Psoas muscle (tissue), 7 donors: ENCODE measurements at regions not wholly inside any gene's neighbourhood (a gene's known extent, or its start where the extent isn't known, plus 50 kb on each side); places are given as distances from the start of the nearest gene placed in this dataset.

Source experiments
- ATAC-seq, 4 donors: fragments of 200-7000 bp; cut with Tn5 transposase; one replicate each; pipeline ENCODE4 v1.9.1; 2020; ENCODE audit warnings: moderate library complexity in 3 of 4, mild to moderate bottlenecking in 2 of 4
- DNase-seq, 2 donors: peaks; one replicate each; pipeline ENCODE4 v3.0.0-alpha.2; 2020
- H3K27ac ChIP-seq: fragments of 200-600 bp; one replicate; pipeline ENCODE4 v1.8.0; 2022
- H3K27me3 ChIP-seq, 3 donors: fragments of 200-600 bp in 1 of 3; one replicate each; pipeline versions ENCODE4 v1.6.1 to v1.8.0; 2013 to 2022; ENCODE audit warnings: low read length in 2 of 3, mild to moderate bottlenecking in 2 of 3, moderate library complexity in 1 of 3; ENCODE audit not compliant: insufficient read depth in 3 of 3
- H3K36me3 ChIP-seq, 2 donors: fragments of 200-600 bp in 1 of 2; one replicate each; pipeline versions ENCODE4 v1.6.1 to v1.8.0; 2013 to 2022; ENCODE audit warnings: low read depth in 1 of 2, mild to moderate bottlenecking in 1 of 2, moderate library complexity in 1 of 2; ENCODE audit not compliant: insufficient read depth in 1 of 2
- H3K4me1 ChIP-seq: fragments of 200-600 bp; one replicate; pipeline ENCODE4 v1.8.0; 2022
- H3K4me3 ChIP-seq: fragments of 200-600 bp; one replicate; pipeline ENCODE4 v1.8.0; 2022; ENCODE audit warnings: mild to moderate bottlenecking
- H3K9me3 ChIP-seq: fragments of 200-600 bp; one replicate; pipeline ENCODE4 v1.8.0; 2022
- WGBS, 3 donors: extraction: QIAGEN DNeasy Blood & Tissue Kit; methylation state at CpG; one replicate each; pipeline versions ENCODE4 v1.1.6 to v1.1.7; 2013; 5-methylcytosine and 5-hydroxymethylcytosine counted together
- intact Hi-C, 2 donors: fragments of 100-400 bp; cut with DNase I; formaldehyde crosslinking; loops; one replicate each; pipeline versions ENCODE4 v1.11.0 to v1.14.2; 2022
- TF ChIP-seq, protein P1 (sequence below): fragments of 200-600 bp; IDR thresholded peaks from one replicate; pipeline ENCODE4 v1.8.0; 2022; ENCODE audit warnings: antibody characterized with exemption
- donor health status: healthy with polysubstance abuse.
- donor health status: DM: no; HTN: no; CAD: no; lungs with moderate emphysema.
- donor health status: Bipolar disorder and iron deficiency.
- donor health status: healthy.
- donor health status: DM: yes; HTN: yes; CAD: no.
- donor health status: DM: no; HTN: no; CAD: no.
- donor health status: DM: yes; HTN: yes; CAD: no.

DNA sequence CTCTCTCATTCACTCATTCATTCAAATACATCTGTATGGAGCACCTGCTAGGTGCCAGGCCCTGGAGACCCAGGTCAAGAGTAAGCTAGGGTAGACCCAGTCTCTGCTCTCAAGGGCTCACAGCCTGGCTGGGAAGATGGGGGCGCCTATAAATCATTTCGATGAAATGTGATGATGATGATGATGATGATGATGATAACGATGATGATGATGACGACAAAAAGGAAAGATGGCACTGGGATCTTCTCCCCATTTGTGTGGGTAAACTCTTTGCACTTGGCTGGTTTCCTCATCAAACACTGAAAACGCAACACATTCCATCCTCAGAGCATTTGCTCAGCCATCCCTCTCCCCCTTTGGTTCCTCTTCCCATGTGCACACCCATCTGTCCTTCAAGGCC lies 188.0 kb upstream of the CDYL start:
- TF ChIP-seq, protein P1, sequence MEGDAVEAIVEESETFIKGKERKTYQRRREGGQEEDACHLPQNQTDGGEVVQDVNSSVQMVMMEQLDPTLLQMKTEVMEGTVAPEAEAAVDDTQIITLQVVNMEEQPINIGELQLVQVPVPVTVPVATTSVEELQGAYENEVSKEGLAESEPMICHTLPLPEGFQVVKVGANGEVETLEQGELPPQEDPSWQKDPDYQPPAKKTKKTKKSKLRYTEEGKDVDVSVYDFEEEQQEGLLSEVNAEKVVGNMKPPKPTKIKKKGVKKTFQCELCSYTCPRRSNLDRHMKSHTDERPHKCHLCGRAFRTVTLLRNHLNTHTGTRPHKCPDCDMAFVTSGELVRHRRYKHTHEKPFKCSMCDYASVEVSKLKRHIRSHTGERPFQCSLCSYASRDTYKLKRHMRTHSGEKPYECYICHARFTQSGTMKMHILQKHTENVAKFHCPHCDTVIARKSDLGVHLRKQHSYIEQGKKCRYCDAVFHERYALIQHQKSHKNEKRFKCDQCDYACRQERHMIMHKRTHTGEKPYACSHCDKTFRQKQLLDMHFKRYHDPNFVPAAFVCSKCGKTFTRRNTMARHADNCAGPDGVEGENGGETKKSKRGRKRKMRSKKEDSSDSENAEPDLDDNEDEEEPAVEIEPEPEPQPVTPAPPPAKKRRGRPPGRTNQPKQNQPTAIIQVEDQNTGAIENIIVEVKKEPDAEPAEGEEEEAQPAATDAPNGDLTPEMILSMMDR = no peak
- ATAC-seq (no peak), DNase-seq (no peak)
- Histone ChIP-seq H3K9me3 (no peaks in the 10 kb centered on the region), H3K27me3 (no peaks in the 10 kb centered on the region), H3K27ac (no peak overlapping the region), H3K4me1 (no peaks in the 10 kb centered on the region), H3K36me3 (no peaks in the 10 kb centered on the region), H3K4me3 (no peak overlapping the region)
- intact Hi-C loops = no loop called here
- WGBS, 3 donors = 94 to 98% (median 96%) methylated on average over 5 of the region's 5 CpGs

DNA sequence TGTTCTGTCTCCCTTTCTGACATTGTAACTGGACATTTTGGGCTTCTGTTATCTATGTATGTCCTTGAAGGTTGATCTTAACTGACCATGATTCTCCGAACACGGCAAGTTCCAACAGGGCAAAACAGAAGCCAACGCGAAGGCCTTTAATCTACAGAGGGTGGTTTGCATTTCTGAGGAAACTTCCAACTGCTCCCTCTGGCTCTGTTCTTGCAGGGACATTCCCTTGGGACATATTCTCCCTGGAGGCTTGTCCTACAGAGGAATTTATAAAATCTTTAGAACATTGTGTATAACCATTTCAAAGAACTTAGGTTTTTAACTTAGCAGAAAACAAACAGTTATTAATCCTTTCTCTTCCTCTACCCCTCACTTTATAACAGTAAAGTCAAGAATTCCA lies 189.0 kb upstream of the CDYL start:
- DNase-seq (no peak), ATAC-seq (no peak)
- H3K36me3 ChIP-seq = no peaks in the 10 kb centered on the region
- TF ChIP-seq, protein P1 = no peak
- intact Hi-C loops = no loop called here
- no peaks in the 10 kb centered on the region for H3K9me3 ChIP-seq
- H3K27me3 ChIP-seq = no peaks in the 10 kb centered on the region
- H3K4me1 ChIP-seq = no peaks in the 10 kb centered on the region
- H3K27ac ChIP-seq = no peak overlapping the region
- 68 to 92% (median 84%) methylated on average over 4 of the region's 4 CpGs for whole genome bisulfite sequencing, 3 donors
- no peak overlapping the region for H3K4me3 ChIP-seq

DNA sequence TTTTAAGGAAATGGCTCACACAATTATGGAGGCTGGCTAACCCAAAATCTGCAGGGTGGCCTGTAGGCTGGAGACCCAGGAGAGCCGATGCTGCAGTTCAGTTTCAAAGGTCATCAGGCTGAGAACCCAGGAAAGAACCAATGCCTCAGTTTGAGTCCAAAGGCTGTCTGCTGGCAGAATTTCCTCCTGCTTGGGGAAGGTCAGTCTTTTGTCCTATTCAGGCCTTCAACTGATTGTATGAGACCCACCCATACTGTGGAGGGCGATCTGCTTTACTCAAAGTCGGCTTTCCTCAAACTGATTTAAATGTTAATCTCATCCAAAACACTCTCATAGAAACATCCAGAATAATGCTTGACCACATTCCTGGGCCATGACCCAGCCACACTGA lies 189.7 kb upstream of the CDYL start:
- no peak for ATAC-seq
- intact Hi-C loops = no loop called here
- no peak for DNase-seq
- WGBS, 3 donors = 86 to 95% (median 90%) methylated on average over 3 of the region's 3 CpGs
- H3K27me3 ChIP-seq = no peaks in the 10 kb centered on the region
- H3K27ac ChIP-seq = no peak overlapping the region
- no peak overlapping the region for H3K4me3 ChIP-seq
- H3K9me3 ChIP-seq = no peaks in the 10 kb centered on the region
- no peaks in the 10 kb centered on the region for H3K36me3 ChIP-seq
- no peaks in the 10 kb centered on the region for H3K4me1 ChIP-seq
- TF ChIP-seq, protein P1 = no peak

DNA sequence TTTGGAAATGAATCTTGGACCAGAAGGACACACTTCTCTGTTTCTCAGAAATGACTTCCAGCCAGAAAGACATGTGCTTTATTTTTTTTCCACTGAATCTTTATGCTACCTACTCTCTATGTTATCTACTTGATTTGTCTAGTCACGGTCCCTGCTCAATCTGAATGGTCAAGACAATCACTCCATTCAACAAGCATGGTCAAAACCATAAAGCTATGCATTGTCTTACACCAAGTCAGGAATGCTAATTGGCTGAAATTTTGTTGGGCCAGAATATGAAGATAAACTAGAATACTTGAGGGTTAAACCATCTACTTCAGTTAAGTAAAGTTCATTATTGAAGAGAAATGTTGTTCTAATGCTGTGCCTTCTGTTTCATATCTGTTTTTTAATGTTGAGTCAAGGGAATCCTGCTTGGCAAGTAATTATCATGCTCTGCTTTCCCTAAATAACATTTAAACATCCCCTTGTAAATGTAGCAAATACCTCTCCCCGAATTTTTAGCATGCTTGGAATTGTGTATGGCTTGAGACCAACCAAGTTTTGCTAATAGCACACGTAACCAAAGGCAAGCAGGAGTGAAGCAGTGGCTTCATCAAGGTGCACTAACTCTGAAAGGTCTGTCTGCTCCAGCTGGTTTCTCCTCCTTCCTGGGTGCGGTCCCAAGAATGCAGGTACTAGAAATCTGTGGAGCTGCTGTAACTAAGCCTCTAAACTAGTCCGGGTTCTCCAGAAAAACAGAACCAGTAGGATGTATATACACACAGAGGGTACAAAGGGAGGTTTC lies 190.3 kb upstream of the CDYL start:
- no peak for ATAC-seq
- no peaks in the 10 kb centered on the region for H3K36me3 ChIP-seq
- WGBS, 3 donors = 76 to 82% (median 79%) methylated on average over 5 of the region's 5 CpGs
- no peaks in the 10 kb centered on the region for H3K4me1 ChIP-seq
- no peak overlapping the region for H3K27ac ChIP-seq
- no peak overlapping the region for H3K4me3 ChIP-seq
- H3K27me3 ChIP-seq = no peaks in the 10 kb centered on the region
- intact Hi-C loops = no loop called here
- H3K9me3 ChIP-seq = no peaks in the 10 kb centered on the region
- TF ChIP-seq, protein P1 = no peak
- DNase-seq = no peak

DNA sequence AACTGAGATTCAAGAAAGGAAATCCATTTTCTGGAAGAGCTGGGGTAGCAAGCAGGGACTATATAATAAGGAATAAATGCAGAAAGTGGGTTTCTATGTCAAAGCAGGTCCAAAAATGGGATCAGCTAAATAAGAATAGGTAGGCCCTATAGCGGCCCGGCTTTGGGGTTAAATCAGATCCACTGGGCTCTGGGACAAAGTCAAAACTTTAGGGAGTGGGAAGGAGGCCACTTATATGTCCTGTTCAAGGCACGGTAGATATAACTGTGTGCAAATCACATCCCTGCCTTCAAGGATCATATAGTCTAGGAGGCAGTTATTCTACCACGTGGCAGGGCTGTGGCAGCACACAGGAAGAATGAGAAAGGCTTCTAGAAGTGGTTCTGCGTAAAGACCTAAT lies 191.4 kb upstream of the CDYL start:
- Histone ChIP-seq H3K9me3 (no peaks in the 10 kb centered on the region), H3K4me3 (no peak overlapping the region), H3K27me3 (no peaks in the 10 kb centered on the region), H3K4me1 (no peaks in the 10 kb centered on the region), H3K27ac (no peak overlapping the region), H3K36me3 (no peaks in the 10 kb centered on the region)
- DNase-seq = no peak
- 95 to 97% (median 97%) methylated on average over 5 of the region's 5 CpGs for WGBS, 3 donors
- ATAC-seq = no peak
- TF ChIP-seq, protein P1 = no peak
- intact Hi-C loops = no loop called here
